GM21381 (cell line): ENCODE measurements at regions not wholly inside any gene's neighbourhood (a gene's known extent, or its start where the extent isn't known, plus 50 kb on each side); places are given as distances from the start of the nearest gene placed in this dataset.
"Not testable (repeated sequence)": the region's sequence is repeated elsewhere in the genome, so short reads cannot be mapped to it uniquely, and the experiment has no call there.

Source experiments
- ATAC-seq: cut with Tn5 transposase; IDR thresholded peaks from one replicate; pipeline ENCODE4 v1.9.1; 2021; ENCODE audit warnings: mild to moderate bottlenecking, moderate library complexity; ENCODE audit not compliant: unreplicated experiment

- no peak for ATAC-seq
These were observed 530.2 kb downstream of the SOX6 start for GRCh38 chr11:15825976-15826650.

- peak; percentile 68 for ATAC-seq
These were observed 529.5 kb downstream of the SOX6 start for GRCh38 chr11:15826826-15827225.

DNA sequence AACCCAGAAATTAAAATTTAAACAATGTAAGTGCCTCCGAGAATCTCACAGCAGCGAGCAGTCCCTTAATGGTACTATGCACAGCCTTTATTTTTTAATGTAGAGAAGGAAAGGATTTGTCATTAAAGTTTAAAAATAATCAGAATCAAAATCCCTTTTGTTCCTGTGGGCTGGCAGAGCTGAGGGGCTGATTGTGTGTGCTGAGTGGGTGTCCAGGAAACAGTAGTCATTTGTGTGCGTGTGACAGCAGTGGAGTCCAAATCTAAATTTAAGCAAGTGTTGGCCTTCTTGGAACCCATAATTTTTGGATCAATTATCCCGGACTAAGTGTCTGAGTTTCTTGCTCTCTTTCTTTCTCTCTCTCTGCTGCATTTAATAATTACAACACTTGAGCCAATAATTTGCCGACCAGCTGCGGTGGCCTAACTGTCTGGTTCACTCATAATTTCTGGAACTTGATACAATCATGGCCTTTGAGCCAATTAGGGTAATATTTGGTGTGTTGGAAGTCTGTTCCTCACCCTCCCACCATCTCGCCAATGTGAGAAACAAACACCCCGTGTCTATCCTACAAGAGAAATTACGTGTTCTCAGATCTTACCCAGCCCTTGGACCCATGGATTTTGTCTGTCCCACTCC, 528.0 kb downstream of the SOX6 start:
- no peak for ATAC-seq

GRCh38 chr11:15829312-15829711, 527.0 kb downstream of the SOX6 start:
- ATAC-seq = no peak

DNA sequence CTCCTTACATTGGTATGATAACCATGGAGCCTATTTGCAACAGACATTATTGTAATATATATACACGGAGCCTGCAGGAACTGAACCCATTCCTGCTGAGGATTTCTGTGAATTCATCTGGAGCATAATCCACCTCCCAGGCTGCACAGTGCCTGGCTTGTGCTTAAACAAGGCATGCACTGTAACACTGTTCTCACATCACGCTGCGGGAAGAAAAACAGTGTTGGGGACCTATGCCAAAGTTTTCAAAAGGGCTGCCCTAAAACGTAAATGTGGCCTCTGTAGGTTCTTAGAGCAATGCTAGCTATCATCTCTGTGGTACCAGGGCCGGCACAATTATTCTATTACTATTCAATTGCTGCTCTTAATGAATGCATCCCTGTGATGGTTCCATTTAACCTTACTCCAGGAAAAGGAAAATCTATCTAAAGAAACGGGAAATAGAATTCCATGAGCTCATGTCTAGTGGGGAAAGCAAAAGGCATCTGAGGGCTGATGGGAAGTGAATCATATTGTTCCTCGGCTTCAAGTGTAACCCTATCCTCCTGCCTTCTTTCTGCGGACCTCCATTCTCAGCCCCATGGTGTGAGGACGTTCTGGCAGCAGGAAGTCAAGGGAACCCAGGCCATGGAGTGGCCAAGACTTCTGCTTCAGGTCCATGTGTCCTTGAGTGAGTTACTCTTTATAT, 525.5 kb downstream of the SOX6 start:
- no peak for ATAC-seq

DNA sequence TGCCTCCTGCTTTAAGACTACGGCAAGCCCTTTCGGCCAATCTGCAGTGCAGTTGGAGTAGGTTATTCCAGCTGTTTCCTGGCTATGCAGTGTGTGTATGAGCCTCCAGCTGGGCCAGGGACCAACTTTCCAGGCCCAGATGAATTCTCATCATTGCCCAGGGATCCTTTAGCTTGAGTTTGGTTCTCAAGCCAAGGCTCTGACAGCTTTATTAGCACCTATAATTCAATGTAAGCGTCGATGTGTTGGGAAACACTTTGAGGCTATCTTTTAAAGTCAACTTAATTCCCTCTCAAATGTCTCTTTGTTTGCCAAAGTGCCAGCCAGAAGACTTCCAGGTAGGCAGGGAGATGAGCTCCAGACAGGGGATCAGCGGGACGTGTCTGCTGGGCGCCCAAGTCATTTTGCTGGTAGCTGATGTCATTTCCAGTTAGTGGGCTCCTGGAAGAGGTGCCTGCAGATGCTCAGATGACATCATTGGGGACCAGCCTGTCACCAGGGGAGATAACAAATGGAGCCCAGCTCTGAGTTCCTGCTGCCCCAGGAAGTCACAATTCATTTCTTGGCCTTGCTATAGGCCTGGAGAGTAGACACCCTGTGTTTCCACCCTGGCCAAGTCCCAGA, 520.4 kb downstream of the SOX6 start:
- no peak for ATAC-seq

DNA sequence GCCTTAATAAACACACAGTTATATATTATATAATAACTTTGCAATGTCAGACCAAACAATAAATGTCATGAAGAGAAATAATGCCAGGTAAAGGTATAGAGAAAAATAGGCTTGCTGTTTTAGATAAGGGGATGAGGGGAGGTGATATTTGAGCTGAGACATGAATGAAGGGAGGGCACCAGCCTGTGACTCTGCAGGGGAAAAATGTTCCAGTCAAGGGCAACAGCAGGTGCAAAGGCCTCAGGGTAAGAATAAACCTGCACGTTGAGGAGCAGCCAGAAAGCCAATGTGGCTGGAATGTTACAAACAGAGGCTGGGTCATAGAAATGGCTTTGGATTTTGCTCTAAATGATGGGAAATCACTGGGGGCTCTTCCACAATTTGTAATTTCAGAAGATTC, 519.6 kb downstream of the SOX6 start:
- no peak for ATAC-seq

- ATAC-seq = no peak
These were observed 518.4 kb downstream of the SOX6 start for GRCh38 chr11:15837901-15838489.

DNA sequence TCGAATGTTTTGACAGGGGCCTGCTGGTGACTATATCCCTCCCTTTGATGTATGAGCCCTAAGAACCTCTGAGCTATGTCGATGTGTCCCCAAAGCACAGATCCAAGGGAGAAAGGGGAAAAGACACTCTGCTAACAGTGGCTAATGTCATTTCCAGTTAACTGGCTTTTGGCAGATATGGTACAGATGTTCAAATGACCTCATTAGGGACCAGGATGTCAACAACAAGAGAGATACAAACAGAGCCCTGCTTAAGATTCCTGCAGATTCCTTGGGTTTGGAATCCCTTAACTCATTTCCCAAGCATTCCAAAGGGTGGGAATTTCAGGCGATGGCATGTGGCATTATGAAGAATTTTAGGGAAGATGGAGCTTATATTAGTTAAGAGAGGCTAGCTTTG, 517.3 kb downstream of the SOX6 start:
- ATAC-seq = no peak

GRCh38 chr11:15840966-15841365, 515.4 kb downstream of the SOX6 start:
- ATAC-seq = no peak

DNA sequence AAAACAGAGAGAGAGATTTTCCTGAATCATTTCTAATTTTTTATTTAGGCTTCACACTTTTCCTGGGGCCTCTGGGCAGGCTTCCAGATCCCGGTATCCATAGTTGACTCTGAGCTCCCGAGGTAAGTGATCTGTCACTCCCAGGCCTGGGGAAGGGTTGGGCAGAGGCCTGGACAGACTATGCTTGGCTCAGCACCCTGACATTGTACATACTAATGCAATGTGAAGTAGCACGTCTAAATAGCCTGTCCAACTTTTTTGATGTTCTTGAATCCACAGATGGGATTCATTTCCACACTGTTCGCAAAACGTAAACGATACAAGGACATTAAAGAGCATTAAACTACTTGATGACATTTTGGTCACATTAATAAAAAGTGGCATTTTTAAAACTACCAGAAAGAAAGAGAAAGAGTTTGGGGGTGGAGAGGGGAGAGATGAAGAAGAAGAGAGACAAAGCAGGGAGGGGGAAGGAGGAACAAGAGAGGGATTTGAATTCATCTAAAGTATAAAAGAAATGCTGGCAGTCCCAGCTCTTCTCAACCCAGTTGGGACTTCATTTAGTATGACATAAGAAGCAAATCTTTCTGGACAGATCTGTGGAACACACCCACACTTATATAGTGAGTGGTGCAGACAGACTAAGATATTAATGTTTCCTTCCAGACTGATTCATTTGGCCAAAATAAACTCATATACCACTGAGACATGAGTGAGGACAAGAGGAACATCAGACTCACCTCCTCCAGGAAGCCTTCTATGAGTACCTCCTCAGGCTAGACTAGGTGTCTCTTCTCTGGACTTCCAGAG, 514.2 kb downstream of the SOX6 start:
- no peak for ATAC-seq

DNA sequence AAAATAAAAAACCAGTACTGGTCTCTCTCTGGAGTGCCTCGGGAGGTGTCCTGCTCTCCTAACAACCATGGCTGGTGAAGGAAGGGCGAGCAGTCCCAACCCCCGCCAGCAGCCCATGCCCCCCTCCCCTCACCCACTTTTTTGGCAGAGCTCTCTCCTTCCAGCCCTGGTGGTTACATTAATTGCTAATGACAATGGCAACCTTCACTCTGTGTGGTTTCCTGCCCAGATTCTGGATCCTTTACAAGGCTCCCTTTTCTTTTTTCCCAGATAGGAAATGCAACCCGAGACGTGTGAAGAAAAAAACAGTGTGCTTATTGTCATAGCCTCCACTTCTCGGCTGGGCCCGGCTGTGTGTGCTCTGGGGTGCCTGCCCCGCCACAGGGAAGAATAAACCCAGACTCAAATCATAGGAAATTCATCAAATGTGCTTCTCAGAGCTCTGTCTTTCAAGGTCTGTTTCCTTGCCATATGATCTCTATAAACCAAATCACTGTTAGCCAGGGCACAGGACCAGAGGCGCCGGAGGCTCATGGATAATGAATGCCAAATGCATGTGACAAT, 513.0 kb downstream of the SOX6 start:
- no peak for ATAC-seq

- ATAC-seq = no peak
These were observed 511.1 kb downstream of the SOX6 start for GRCh38 chr11:15845261-15845660.

GRCh38 chr11:15848631-15849168, 507.6 kb downstream of the SOX6 start:
- ATAC-seq = no peak

GRCh38 chr11:15849257-15849656, 507.1 kb downstream of the SOX6 start:
- ATAC-seq = no peak

- ATAC-seq = not testable (repeated sequence)
These were observed 506.0 kb downstream of the SOX6 start for GRCh38 chr11:15850335-15850734.

DNA sequence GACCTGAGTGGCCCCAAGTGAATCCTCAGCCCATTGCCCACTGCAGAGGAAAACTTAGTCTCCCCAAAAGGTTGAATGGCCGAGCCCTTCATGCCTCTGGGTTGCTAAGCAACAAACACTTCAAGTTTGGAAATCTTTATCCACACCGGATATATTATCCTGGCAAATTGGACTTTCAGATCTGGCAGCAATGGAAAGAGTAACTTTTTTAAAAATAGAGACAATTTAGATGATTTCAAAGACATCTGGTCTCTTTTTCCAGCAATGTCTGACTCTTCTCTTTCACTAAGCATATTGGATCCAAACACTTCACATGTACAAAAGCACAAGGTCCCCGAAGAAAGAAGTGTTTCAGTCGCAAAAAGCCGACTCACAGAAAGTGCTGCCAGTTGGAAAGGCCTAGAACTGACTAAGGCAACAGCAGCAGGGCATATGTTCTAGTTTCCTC, 505.3 kb downstream of the SOX6 start:
- no peak for ATAC-seq

DNA sequence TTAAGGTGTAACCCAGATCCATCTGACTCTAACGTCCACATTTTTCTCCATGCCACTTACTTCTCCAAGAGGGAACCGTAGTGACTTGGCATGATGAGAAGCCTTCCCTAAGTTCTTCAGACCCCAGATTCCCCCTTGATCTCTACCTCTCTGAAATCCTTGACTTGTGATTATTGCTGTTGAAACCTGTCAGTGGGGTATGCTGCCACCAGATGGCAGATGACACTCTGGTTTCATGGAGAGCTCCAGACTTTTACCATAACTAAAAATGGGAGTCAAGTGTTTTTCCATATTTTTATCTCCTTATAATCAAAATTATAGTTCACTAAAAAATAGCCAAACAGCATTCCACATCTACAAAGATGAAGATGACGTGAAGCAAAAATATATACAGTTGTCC, 504.2 kb downstream of the SOX6 start:
- no peak for ATAC-seq

DNA sequence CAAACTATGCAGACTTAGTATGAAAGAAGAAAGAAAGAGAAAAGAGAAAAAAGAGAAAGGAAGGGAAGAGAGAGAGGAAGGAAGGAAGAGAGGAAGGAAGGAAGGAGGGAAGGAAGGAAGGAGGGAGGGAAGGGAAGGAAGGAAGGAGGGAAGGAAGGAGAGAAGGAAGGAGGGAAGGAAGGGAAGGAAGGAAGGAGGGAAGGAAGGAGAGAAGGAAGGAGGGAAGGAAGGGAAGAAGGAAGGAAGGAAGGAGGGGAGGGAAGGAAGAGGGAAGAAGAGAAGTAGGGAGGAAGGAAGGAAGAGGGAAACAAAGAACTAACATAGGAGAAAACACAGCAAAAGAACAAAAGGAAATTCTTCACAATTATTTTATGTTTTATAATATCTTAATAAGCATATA, 502.1 kb downstream of the SOX6 start:
- ATAC-seq = no peak

GRCh38 chr11:15858881-15859280, 497.5 kb downstream of the SOX6 start:
- ATAC-seq = no peak
